Myocyte (in vitro differentiated cells): ENCODE measurements at regions not wholly inside any gene's neighbourhood (a gene's known extent, or its start where the extent isn't known, plus 50 kb on each side); places are given as distances from the start of the nearest gene placed in this dataset.

Experiments
- DNase-seq: peaks from one replicate; pipeline ENCODE4 v3.0.0-alpha.2; 2012; ENCODE audit warnings: low read depth

GRCh38 chr6:105795366-105795765 is 290.8 kb upstream of the PRDM1 start:
- DNase-seq: no peak

- DNase-seq: no peak
Observed at GRCh38 chr6:105794870-105795269, 291.3 kb upstream of the PRDM1 start.

GRCh38 chr6:105794239-105794638 is 291.9 kb upstream of the PRDM1 start:
- peak; percentile 17 for DNase-seq

- no peak for DNase-seq
Observed at GRCh38 chr6:105793130-105793529, 293.0 kb upstream of the PRDM1 start.

GRCh38 chr6:105791583-105792318 is 294.4 kb upstream of the PRDM1 start:
- no peak for DNase-seq

DNA sequence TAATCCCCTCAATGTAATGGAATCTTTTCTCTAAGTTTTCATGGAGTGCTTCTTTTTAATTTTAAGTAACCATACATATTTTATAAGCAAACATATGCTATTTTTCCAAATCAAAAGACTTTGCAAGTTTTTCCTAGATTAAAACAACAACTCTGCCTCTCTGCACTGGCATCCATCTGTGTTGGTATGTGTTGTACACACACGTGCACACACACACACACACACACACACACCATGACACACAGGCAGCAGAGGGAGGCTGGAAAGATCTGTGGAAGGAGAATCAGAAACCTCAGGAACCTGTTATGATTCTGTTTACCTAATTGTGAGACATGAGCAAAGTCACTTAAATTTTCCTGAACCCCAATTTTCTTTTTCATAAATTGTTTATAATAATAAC is 295.0 kb upstream of the PRDM1 start:
- no peak for DNase-seq

GRCh38 chr6:105790635-105791034 is 295.5 kb upstream of the PRDM1 start:
- no peak for DNase-seq

DNA sequence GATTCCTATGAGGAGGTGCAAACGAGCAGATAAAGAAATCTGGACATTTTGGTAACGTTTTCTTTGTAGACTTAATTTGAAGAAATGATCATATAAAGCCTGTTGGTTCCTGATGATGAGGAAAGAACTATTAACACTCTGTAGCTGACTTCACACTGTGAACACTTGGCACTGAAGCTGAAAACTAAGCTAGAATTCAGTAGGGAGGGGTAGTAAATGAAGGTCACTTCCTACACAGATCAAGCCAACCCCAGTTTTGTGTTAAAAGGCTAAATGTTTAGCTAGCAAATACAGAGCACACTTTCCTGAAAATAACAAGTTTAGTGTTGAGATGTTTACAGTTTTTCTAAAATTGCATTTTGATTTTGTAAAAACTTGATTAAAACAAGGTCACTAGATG is 296.2 kb upstream of the PRDM1 start:
- no peak for DNase-seq

GRCh38 chr6:105787747-105788146 is 298.4 kb upstream of the PRDM1 start:
- no peak for DNase-seq

GRCh38 chr6:105786890-105787655 is 299.1 kb upstream of the PRDM1 start:
- DNase-seq: no peak

- no peak for DNase-seq
Observed at GRCh38 chr6:105786449-105786848, 299.7 kb upstream of the PRDM1 start.

GRCh38 chr6:105785066-105785811 is 300.9 kb upstream of the PRDM1 start:
- DNase-seq: no peak

- no peak for DNase-seq
Observed at GRCh38 chr6:105784179-105784578, 302.0 kb upstream of the PRDM1 start.

GRCh38 chr6:105783333-105783935 is 302.7 kb upstream of the PRDM1 start:
- no peak for DNase-seq

GRCh38 chr6:105781915-105782314 is 304.2 kb upstream of the PRDM1 start:
- no peak for DNase-seq

DNA sequence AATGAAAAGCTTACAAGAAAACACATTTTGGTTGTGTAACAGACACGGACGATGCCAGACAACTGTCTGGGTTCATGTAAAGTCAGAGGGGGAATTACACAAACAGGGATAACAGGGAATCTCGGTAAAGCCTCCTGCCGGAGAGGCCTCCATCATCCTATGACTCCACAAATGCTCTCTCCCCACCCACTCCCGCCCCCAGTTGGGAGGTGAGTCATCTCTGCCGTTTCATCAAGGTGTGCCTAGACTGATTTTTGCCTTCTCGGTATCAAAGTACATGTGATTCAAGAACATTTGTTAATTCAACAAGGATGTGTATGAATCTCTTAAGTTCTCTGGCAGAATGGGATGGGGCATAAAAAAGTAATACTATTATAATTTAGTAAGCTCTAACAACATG is 304.9 kb upstream of the PRDM1 start:
- DNase-seq: no peak

- DNase-seq: peak; percentile 53
Observed at GRCh38 chr6:105780146-105780860, 305.8 kb upstream of the PRDM1 start.

DNA sequence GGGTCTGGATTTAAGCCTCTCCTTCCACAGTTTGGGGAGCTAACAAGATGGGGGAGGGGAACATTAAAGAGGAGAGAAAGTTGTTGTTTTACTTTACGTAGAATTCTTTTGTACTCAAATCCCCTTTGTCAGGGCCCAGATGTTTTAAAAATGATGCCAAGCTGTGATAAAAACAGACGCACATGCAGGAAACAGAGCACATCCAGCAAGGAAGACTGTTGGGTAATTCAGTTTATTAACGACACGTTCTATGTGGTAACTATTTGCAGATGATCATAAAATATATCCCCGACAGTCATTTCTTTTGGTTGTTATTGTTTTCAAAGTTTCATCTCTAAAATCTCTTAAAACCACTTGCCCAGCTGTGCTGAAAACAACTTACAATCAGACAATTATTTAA is 307.0 kb upstream of the PRDM1 start:
- no peak for DNase-seq

DNA sequence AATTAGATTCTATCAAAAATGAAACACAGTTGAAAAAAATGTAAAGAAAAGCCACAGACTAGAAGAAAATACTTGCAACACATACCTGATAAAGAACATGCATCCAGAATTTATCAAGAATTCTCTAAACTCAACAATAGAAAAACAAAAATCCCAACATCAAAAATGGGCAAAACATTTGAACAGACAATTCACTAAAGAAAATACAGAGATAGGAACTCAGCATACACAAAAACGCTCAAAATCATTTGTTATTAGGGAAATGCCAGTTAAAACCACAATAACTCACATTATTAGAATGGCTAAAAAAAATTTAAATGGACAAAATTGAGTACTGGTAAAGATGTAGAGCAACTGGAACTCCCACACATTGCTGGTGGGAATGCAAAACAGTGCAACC is 311.0 kb upstream of the PRDM1 start:
- DNase-seq: no peak

GRCh38 chr6:105774247-105774646 is 311.9 kb upstream of the PRDM1 start:
- DNase-seq: no peak
